Neural progenitor cell (in vitro differentiated cells): ENCODE measurements at regions not wholly inside any gene's neighbourhood (a gene's known extent, or its start where the extent isn't known, plus 50 kb on each side); places are given as distances from the start of the nearest gene placed in this dataset.

ENCODE experiments used
- DNase-seq: peaks from one replicate; pipeline ENCODE4 v3.0.0-alpha.2; 2016; ENCODE audit warnings: low spot score
- H2AFZ ChIP-seq: fragments of 200-600 bp; sonication (generic); replicated peaks from 2 replicates; pipeline ENCODE4 v1.6.1; 2016; ENCODE audit warnings: antibody characterized with exemption
- H3F3A ChIP-seq: fragments of 200-600 bp; sonication (generic); 2 replicates; pipeline ENCODE4 v1.6.1; 2016; ENCODE audit warnings: antibody characterized with exemption, low read depth
- H3K27ac ChIP-seq: fragments of 200-600 bp; sonication (generic); 2 replicates; pipeline ENCODE4 v1.5.1; 2016; ENCODE audit warnings: mild to moderate bottlenecking
- H3K27me3 ChIP-seq: fragments of 200-600 bp; sonication (generic); 2 replicates; pipeline ENCODE4 v1.6.1; 2016; ENCODE audit warnings: mild to moderate bottlenecking, moderate library complexity
- H3K36me3 ChIP-seq: fragments of 200-600 bp; sonication (generic); 2 replicates; pipeline ENCODE4 v1.5.1; 2016
- H3K4me1 ChIP-seq: fragments of 200-600 bp; sonication (generic); 2 replicates; pipeline ENCODE4 v1.6.1; 2016; ENCODE audit warnings: mixed run types
- H3K4me2 ChIP-seq: fragments of 200-600 bp; sonication (generic); 2 replicates; pipeline ENCODE4 v1.6.1; 2016
- H3K4me3 ChIP-seq: fragments of 200-600 bp; sonication (generic); 2 replicates; pipeline ENCODE4 v1.5.1; 2016
- H3K79me2 ChIP-seq: fragments of 200-600 bp; sonication (generic); 2 replicates; pipeline ENCODE4 v1.6.1; 2016; ENCODE audit warnings: low read depth
- H3K9ac ChIP-seq: fragments of 200-600 bp; sonication (generic); 2 replicates; pipeline ENCODE4 v1.6.1; 2016
- H3K9me3 ChIP-seq: fragments of 200-600 bp; sonication (generic); 2 replicates; pipeline ENCODE4 v1.5.1; 2016; ENCODE audit warnings: low read depth
- H4K20me1 ChIP-seq: fragments of 200-600 bp; sonication (generic); 2 replicates; pipeline ENCODE4 v1.6.1; 2016; ENCODE audit warnings: low read depth
- H3K27ac Mint-ChIP-seq: 3 replicates; pipeline ENCODE4 v1.8.0; 2021; ENCODE audit warnings: mixed read lengths
- H3K27me3 Mint-ChIP-seq: 2 replicates; pipeline ENCODE4 v1.8.0; 2022; ENCODE audit warnings: low read depth, mild to moderate bottlenecking, inconsistent platforms, moderate library complexity, mixed read lengths; ENCODE audit not compliant: insufficient read depth
- H3K36me3 Mint-ChIP-seq: 3 replicates; pipeline ENCODE4 v1.8.0; 2021; ENCODE audit warnings: mixed read lengths
- H3K4me1 Mint-ChIP-seq: 3 replicates; pipeline ENCODE4 v1.8.0; 2021; ENCODE audit warnings: mixed read lengths
- H3K4me3 Mint-ChIP-seq: 3 replicates; pipeline ENCODE4 v1.8.0; 2021; ENCODE audit warnings: mild to moderate bottlenecking, moderate library complexity, mixed read lengths
- H3K9me3 Mint-ChIP-seq: 3 replicates; pipeline ENCODE4 v1.8.0; 2020; ENCODE audit warnings: mixed read lengths
- EZH2 ChIP-seq: fragments of 200-600 bp; sonication (generic); IDR thresholded peaks from 2 replicates; pipeline ENCODE4 v1.6.1; 2017; ENCODE audit warnings: antibody characterized with exemption, mild to moderate bottlenecking, moderate library complexity
- EZH2phosphoT487 ChIP-seq: fragments of 200-600 bp; sonication (generic); IDR thresholded peaks from 2 replicates; pipeline ENCODE4 v1.6.1; 2017; ENCODE audit warnings: antibody characterized with exemption
- TF ChIP-seq, protein P1 (sequence below): fragments of 200-600 bp; sonication (generic); IDR thresholded peaks from 2 replicates; pipeline ENCODE4 v1.5.1; 2017; ENCODE audit warnings: antibody characterized with exemption, mild to moderate bottlenecking

DNA sequence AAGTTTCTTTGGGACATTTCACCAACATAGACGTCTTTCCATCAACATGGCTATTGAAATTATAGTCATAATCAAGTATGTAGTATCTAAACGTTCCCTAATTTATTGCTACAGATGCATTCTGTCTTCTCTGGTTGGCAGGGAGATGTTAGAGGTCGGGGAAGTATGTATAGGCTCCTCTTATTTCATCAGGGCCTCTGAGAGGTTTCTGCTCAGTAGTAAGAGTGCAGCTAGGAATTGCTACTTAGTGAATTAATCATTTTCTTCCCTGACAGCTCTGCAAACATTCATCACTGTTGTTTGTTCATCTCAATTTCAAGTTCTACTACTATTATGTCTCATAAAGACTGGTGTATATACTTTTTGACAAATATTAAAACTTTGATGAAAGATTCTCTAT lies 309.7 kb upstream of the NR2F2 start:
- Mint-ChIP-seq H3K36me3 (peaks cover 3% of the 10 kb centered on the region), H3K27me3 (peaks cover 4% of the 10 kb centered on the region), H3K4me1 (peaks cover 27% of the 10 kb centered on the region), H3K9me3 (peaks cover 14% of the 10 kb centered on the region), H3K4me3 (no peak overlapping the region), H3K27ac (peak overlapping the region; percentile 86)
- Histone ChIP-seq H3K4me2 (no peak overlapping the region), H3K9ac (no peak overlapping the region), H2AFZ (no peak overlapping the region), H3K36me3 (no peaks in the 10 kb centered on the region), H3K4me1 (peaks cover 7% of the 10 kb centered on the region), H3K27me3 (no peaks in the 10 kb centered on the region), H3F3A (no peaks in the 10 kb centered on the region), H3K79me2 (no peaks in the 10 kb centered on the region), H3K9me3 (no peaks in the 10 kb centered on the region), H3K4me3 (no peak overlapping the region), H4K20me1 (no peaks in the 10 kb centered on the region), H3K27ac (no peak overlapping the region)
- TF ChIP-seq EZH2phosphoT487 (no peak), EZH2 (no peak)
- TF ChIP-seq, protein P1, sequence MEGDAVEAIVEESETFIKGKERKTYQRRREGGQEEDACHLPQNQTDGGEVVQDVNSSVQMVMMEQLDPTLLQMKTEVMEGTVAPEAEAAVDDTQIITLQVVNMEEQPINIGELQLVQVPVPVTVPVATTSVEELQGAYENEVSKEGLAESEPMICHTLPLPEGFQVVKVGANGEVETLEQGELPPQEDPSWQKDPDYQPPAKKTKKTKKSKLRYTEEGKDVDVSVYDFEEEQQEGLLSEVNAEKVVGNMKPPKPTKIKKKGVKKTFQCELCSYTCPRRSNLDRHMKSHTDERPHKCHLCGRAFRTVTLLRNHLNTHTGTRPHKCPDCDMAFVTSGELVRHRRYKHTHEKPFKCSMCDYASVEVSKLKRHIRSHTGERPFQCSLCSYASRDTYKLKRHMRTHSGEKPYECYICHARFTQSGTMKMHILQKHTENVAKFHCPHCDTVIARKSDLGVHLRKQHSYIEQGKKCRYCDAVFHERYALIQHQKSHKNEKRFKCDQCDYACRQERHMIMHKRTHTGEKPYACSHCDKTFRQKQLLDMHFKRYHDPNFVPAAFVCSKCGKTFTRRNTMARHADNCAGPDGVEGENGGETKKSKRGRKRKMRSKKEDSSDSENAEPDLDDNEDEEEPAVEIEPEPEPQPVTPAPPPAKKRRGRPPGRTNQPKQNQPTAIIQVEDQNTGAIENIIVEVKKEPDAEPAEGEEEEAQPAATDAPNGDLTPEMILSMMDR: no peak
- DNase-seq: no peak

DNA sequence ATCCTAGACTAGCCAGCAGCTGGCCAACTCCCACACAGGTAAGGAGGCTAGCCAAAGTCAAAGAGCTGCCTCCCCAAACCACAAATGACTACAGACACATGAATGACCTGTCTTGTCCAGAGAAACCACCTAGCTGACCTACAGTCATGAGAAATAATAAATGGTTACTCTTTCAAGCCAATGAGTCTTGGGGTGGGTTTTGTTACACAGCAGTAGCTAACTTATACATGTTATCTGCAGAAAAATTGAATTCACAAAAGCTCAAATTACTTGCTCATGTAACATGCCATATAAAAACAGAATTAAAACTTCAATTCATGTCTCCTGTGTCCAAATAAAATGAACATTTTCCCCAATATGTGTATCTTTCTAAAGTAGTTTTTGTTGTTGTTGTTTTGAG lies 307.4 kb upstream of the NR2F2 start:
- Mint-ChIP-seq H3K9me3 (peaks cover 10% of the 10 kb centered on the region), H3K27me3 (peaks cover 4% of the 10 kb centered on the region), H3K4me1 (peaks cover 27% of the 10 kb centered on the region), H3K27ac (no peak overlapping the region), H3K4me3 (no peak overlapping the region), H3K36me3 (peaks cover 3% of the 10 kb centered on the region)
- Histone ChIP-seq H3K36me3 (no peaks in the 10 kb centered on the region), H3K4me1 (peaks cover 7% of the 10 kb centered on the region), H3K9ac (no peak overlapping the region), H3K4me2 (no peak overlapping the region), H3K79me2 (no peaks in the 10 kb centered on the region), H3K9me3 (no peaks in the 10 kb centered on the region), H3K27ac (no peak overlapping the region), H4K20me1 (no peaks in the 10 kb centered on the region), H3K27me3 (no peaks in the 10 kb centered on the region), H2AFZ (no peak overlapping the region), H3K4me3 (no peak overlapping the region), H3F3A (no peaks in the 10 kb centered on the region)
- DNase-seq: no peak
- TF ChIP-seq EZH2 (no peak), EZH2phosphoT487 (no peak)
- TF ChIP-seq, protein P1: no peak

DNA sequence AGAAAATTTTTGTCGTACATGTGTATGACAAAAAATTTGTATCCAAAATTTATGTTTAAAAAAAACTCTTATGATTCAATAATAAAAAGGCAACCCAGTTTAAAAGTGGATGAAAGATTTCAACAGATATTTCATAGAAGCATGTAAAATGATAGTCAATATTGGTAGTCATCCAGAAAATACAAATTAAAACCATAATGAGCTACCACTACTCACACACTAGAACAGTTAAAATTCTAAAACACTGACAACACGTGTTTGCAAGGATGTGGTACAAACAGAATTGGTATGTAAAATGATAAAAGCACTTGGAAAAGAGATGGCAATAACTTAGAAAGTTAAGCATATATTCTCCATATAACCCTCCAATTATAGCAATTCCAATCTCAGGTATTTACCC lies 303.0 kb upstream of the NR2F2 start:
- no peak overlapping the region for H2AFZ ChIP-seq
- Mint-ChIP-seq H3K4me3 (no peak overlapping the region), H3K9me3 (peaks cover 13% of the 10 kb centered on the region), H3K27ac (no peak overlapping the region), H3K36me3 (peaks cover 3% of the 10 kb centered on the region), H3K4me1 (no peaks in the 10 kb centered on the region), H3K27me3 (peaks cover 2% of the 10 kb centered on the region)
- no peaks in the 10 kb centered on the region for H3K4me1 ChIP-seq
- no peaks in the 10 kb centered on the region for H3K79me2 ChIP-seq
- TF ChIP-seq EZH2 (no peak), EZH2phosphoT487 (no peak)
- TF ChIP-seq, protein P1: no peak
- no peak overlapping the region for H3K27ac ChIP-seq
- H3K4me2 ChIP-seq: no peak overlapping the region
- no peaks in the 10 kb centered on the region for H3K27me3 ChIP-seq
- H3F3A ChIP-seq: no peaks in the 10 kb centered on the region
- no peak for DNase-seq
- H4K20me1 ChIP-seq: no peaks in the 10 kb centered on the region
- no peaks in the 10 kb centered on the region for H3K36me3 ChIP-seq
- no peak overlapping the region for H3K4me3 ChIP-seq
- no peaks in the 10 kb centered on the region for H3K9me3 ChIP-seq
- no peak overlapping the region for H3K9ac ChIP-seq

DNA sequence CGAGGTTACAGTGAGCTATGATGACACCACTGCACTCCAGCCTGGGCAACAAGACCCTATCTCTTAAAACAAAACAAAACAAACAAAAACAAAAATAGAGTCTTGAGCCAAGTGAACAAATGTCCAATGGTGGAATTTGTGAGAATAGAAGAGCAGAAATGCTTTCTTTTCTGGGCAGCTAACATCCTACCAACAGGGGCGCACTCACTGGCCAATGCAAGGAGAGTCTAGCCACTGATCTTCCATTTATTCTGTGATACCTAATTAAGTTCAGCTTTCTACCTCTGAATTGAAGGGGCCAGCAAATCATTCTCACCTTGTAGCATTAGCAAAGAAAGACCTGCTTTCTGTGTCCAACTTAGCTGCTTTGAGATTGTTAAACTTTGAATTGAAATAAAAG lies 301.9 kb upstream of the NR2F2 start:
- Histone ChIP-seq H3K27me3 (no peaks in the 10 kb centered on the region), H3K9ac (no peak overlapping the region), H3K79me2 (no peaks in the 10 kb centered on the region), H3K9me3 (no peaks in the 10 kb centered on the region), H4K20me1 (no peaks in the 10 kb centered on the region), H3K4me3 (no peak overlapping the region), H3K4me1 (no peaks in the 10 kb centered on the region), H3K27ac (no peak overlapping the region), H3K4me2 (no peak overlapping the region), H3K36me3 (no peaks in the 10 kb centered on the region), H3F3A (no peaks in the 10 kb centered on the region), H2AFZ (no peak overlapping the region)
- H3K4me1 Mint-ChIP-seq: peaks cover 3% of the 10 kb centered on the region
- H3K4me3 Mint-ChIP-seq: no peak overlapping the region
- DNase-seq: no peak
- H3K36me3 Mint-ChIP-seq: peaks cover 3% of the 10 kb centered on the region
- peaks cover 2% of the 10 kb centered on the region for H3K27me3 Mint-ChIP-seq
- TF ChIP-seq EZH2: no peak
- no peak for TF ChIP-seq EZH2phosphoT487
- TF ChIP-seq, protein P1: no peak
- peaks cover 9% of the 10 kb centered on the region for H3K9me3 Mint-ChIP-seq
- no peak overlapping the region for H3K27ac Mint-ChIP-seq
